ACC112 (cell line): ENCODE measurements at regions not wholly inside any gene's neighbourhood (a gene's known extent, or its start where the extent isn't known, plus 50 kb on each side); places are given as distances from the start of the nearest gene placed in this dataset.

ENCODE experiments used
- H2AFZ ChIP-seq: fragments of 200-600 bp; sonication (generic); one replicate; pipeline ENCODE4 v1.6.0; 2017; ENCODE audit warnings: antibody characterized with exemption, low read length; ENCODE audit not compliant: unreplicated experiment
- H3K27ac ChIP-seq: fragments of 200-600 bp; sonication (generic); 2 replicates; pipeline ENCODE4 v1.5.1; 2014; ENCODE audit warnings: low read depth, mild to moderate bottlenecking, antibody characterized with exemption, low read length, moderate library complexity
- H3K27me3 ChIP-seq: fragments of 200-600 bp; sonication (generic); 2 replicates; pipeline ENCODE4 v1.6.1; 2014; ENCODE audit warnings: mild to moderate bottlenecking, antibody characterized with exemption, low read length, moderate library complexity, mixed read lengths; ENCODE audit not compliant: insufficient read depth
- H3K36me3 ChIP-seq: fragments of 200-600 bp; sonication (generic); 2 replicates; pipeline ENCODE4 v1.6.1; 2016; ENCODE audit warnings: mild to moderate bottlenecking, antibody characterized with exemption, low read length, moderate library complexity, mixed read lengths; ENCODE audit not compliant: insufficient read depth
- H3K4me1 ChIP-seq: fragments of 200-600 bp; sonication (generic); one replicate; pipeline ENCODE4 v1.6.1; 2016; ENCODE audit warnings: low read length, mixed read lengths; ENCODE audit not compliant: insufficient read depth, unreplicated experiment, control insufficient read depth
- H3K4me3 ChIP-seq: fragments of 200-600 bp; sonication (generic); 2 replicates; pipeline ENCODE4 v1.5.1; 2014; ENCODE audit warnings: mild to moderate bottlenecking, low read depth, low read length
- H3K79me2 ChIP-seq: fragments of 200-600 bp; sonication (generic); one replicate; pipeline ENCODE4 v1.6.0; 2016; ENCODE audit warnings: low read length; ENCODE audit not compliant: control insufficient read depth, unreplicated experiment, insufficient read depth

DNA sequence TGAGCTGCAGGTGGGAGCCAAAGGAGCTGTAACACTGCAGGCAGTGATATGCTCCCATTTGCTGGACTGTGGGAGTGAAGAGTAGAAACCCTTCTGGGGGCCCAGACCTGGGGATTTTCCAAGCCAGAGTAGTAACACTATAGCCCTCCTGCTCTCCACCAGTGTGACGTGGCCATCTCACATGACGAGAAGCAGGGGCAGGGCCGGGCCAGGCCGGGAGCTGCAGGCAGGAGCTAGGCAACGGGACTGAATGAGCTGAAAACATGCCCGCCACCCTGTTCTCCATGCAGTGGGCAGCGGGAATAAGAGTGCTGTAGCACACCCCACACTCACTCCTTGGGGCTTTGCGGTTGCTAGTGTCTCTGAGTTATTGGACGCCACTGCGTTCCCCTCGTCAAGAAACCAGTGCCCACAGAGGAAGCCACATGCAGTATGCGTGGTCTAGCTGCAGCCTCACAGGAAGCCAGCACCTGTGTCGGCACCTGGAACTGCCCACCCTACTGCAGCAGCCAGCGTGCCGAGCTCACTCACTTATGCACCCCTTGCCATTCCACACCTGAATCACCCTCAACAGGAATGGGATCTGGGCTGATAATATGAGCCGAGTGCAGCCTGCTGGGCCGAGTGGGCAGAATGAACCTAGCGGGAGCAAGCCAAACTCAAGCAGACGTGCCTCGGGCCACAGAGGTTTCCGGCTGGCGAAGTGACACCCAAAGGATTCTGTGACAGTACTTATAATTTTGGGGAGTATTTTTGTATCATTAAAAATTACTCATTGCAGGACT is 1389.6 kb downstream of the KCNT2 start:
- Histone ChIP-seq H3K4me3 (no peak overlapping the region), H3K4me1 (no peaks in the 10 kb centered on the region), H3K79me2 (no peaks in the 10 kb centered on the region), H3K27ac (no peak overlapping the region), H3K36me3 (no peaks in the 10 kb centered on the region), H3K27me3 (no peaks in the 10 kb centered on the region), H2AFZ (no peak overlapping the region)

GRCh38 chr1:195202241-195202640 is 1406.0 kb downstream of the KCNT2 start:
- Histone ChIP-seq H2AFZ (no peak overlapping the region), H3K27ac (no peak overlapping the region), H3K4me1 (no peaks in the 10 kb centered on the region), H3K27me3 (no peaks in the 10 kb centered on the region), H3K79me2 (no peaks in the 10 kb centered on the region), H3K4me3 (no peak overlapping the region), H3K36me3 (no peaks in the 10 kb centered on the region)

- H3K36me3 ChIP-seq: no peaks in the 10 kb centered on the region
- no peak overlapping the region for H2AFZ ChIP-seq
- H3K27ac ChIP-seq: no peak overlapping the region
- no peaks in the 10 kb centered on the region for H3K79me2 ChIP-seq
- no peaks in the 10 kb centered on the region for H3K27me3 ChIP-seq
- no peak overlapping the region for H3K4me3 ChIP-seq
- no peaks in the 10 kb centered on the region for H3K4me1 ChIP-seq
These were observed 1407.5 kb downstream of the KCNT2 start for GRCh38 chr1:195200772-195201171.

GRCh38 chr1:195197116-195197515 is 1411.1 kb downstream of the KCNT2 start:
- Histone ChIP-seq H3K4me3 (no peak overlapping the region), H2AFZ (no peak overlapping the region), H3K4me1 (no peaks in the 10 kb centered on the region), H3K27me3 (no peaks in the 10 kb centered on the region), H3K36me3 (no peaks in the 10 kb centered on the region), H3K79me2 (no peaks in the 10 kb centered on the region), H3K27ac (no peak overlapping the region)

GRCh38 chr1:195195423-195196057 is 1412.7 kb downstream of the KCNT2 start:
- H3K4me3 ChIP-seq: peak overlapping the region; percentile 51
- no peaks in the 10 kb centered on the region for H3K4me1 ChIP-seq
- no peak overlapping the region for H3K27ac ChIP-seq
- no peaks in the 10 kb centered on the region for H3K36me3 ChIP-seq
- H2AFZ ChIP-seq: no peak overlapping the region
- H3K27me3 ChIP-seq: no peaks in the 10 kb centered on the region
- H3K79me2 ChIP-seq: no peaks in the 10 kb centered on the region

GRCh38 chr1:195193134-195193533 is 1415.1 kb downstream of the KCNT2 start:
- H3K79me2 ChIP-seq: no peaks in the 10 kb centered on the region
- H3K27ac ChIP-seq: no peak overlapping the region
- H3K4me1 ChIP-seq: no peaks in the 10 kb centered on the region
- no peaks in the 10 kb centered on the region for H3K36me3 ChIP-seq
- no peaks in the 10 kb centered on the region for H3K27me3 ChIP-seq
- no peak overlapping the region for H3K4me3 ChIP-seq
- H2AFZ ChIP-seq: no peak overlapping the region

DNA sequence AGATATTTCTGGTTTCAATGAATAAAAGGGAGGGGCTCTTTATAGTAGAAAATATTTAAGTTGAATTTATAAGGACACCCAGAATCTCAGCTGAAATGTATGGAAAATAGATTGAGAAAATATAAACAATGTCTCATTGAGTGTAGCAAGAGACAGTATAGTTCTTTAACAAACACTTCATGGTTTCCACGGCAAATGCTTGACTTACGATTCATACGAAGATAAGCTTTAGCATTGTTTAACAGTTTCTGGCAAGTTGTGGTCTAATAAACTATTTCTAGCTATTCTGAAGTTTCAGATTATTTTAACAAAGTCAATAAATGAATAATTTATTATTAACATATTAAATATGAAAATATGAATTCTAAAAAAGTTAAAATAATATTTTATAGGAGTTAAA is 1419.4 kb downstream of the KCNT2 start:
- no peaks in the 10 kb centered on the region for H3K4me1 ChIP-seq
- no peak overlapping the region for H3K27ac ChIP-seq
- H2AFZ ChIP-seq: no peak overlapping the region
- no peaks in the 10 kb centered on the region for H3K36me3 ChIP-seq
- H3K27me3 ChIP-seq: no peaks in the 10 kb centered on the region
- no peaks in the 10 kb centered on the region for H3K79me2 ChIP-seq
- no peak overlapping the region for H3K4me3 ChIP-seq

- no peaks in the 10 kb centered on the region for H3K79me2 ChIP-seq
- no peaks in the 10 kb centered on the region for H3K4me1 ChIP-seq
- H3K36me3 ChIP-seq: no peaks in the 10 kb centered on the region
- H3K27me3 ChIP-seq: no peaks in the 10 kb centered on the region
- H2AFZ ChIP-seq: no peak overlapping the region
- H3K4me3 ChIP-seq: no peak overlapping the region
- H3K27ac ChIP-seq: no peak overlapping the region
These were observed 1421.7 kb downstream of the KCNT2 start for GRCh38 chr1:195186544-195186943.

DNA sequence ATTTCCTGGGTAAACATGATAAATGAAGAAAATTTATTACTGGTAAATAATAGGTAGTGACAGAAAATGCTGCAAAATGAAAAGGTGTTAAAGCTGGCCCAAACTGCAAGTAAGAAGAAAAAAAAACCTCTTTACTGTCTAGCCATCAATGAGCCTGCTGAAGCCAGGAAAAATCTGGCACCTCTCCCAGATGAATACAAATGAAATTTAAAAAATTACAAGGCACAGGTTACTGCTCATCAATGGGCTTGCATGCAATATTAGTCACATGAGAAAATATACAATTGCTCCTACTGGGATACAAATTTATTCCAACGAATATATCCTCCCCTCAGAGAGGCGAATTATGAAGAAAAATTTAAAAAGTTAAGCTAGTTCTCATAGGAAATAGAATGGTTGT is 1422.5 kb downstream of the KCNT2 start:
- no peaks in the 10 kb centered on the region for H3K27me3 ChIP-seq
- no peak overlapping the region for H2AFZ ChIP-seq
- H3K79me2 ChIP-seq: no peaks in the 10 kb centered on the region
- H3K27ac ChIP-seq: no peak overlapping the region
- H3K4me1 ChIP-seq: no peaks in the 10 kb centered on the region
- H3K4me3 ChIP-seq: no peak overlapping the region
- H3K36me3 ChIP-seq: no peaks in the 10 kb centered on the region

DNA sequence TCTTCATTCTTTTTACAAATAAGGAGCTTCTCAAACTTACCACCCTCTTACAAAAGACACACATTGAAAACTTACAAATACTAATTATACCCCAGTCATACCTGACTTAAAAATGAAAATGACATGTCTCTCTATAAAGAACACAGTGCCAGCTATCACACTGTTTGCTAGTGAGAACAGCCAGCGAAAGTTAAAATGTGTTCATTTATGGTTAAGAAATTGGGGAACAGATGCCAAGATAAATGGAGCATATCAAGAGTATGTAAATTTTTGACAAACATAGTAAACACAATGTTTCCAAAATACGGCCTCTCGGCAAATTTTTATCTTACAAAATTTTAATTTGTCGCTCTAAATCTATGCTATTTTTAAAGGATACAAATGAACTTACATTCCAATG is 1422.9 kb downstream of the KCNT2 start:
- H2AFZ ChIP-seq: no peak overlapping the region
- no peaks in the 10 kb centered on the region for H3K36me3 ChIP-seq
- H3K27ac ChIP-seq: no peak overlapping the region
- no peaks in the 10 kb centered on the region for H3K79me2 ChIP-seq
- H3K27me3 ChIP-seq: no peaks in the 10 kb centered on the region
- no peak overlapping the region for H3K4me3 ChIP-seq
- no peaks in the 10 kb centered on the region for H3K4me1 ChIP-seq

DNA sequence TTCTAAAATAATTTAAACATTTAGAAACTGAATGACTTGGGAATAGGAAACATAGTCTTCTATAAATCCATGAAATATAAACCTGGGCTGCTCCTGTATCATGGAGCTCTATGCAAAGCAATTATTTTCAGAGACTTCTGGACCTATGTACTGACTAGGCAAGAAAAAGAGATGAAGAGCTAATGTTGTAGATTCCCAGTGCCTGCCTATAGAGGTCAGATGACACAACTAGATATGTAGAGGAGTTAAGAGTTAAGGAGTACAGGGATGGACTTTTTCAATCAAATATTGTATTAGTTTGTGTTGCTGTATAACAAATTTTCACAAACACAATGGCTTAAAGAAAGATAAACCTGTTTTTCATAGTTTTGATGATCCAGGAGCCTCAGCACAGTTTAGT is 1434.5 kb downstream of the KCNT2 start:
- H3K4me3 ChIP-seq: no peak overlapping the region
- no peaks in the 10 kb centered on the region for H3K4me1 ChIP-seq
- H3K27ac ChIP-seq: no peak overlapping the region
- no peaks in the 10 kb centered on the region for H3K27me3 ChIP-seq
- no peak overlapping the region for H2AFZ ChIP-seq
- H3K36me3 ChIP-seq: no peaks in the 10 kb centered on the region
- H3K79me2 ChIP-seq: no peaks in the 10 kb centered on the region
